Ureter (tissue), 1 donor: ENCODE measurements at regions not wholly inside any gene's neighbourhood (a gene's known extent, or its start where the extent isn't known, plus 50 kb on each side); places are given as distances from the start of the nearest gene placed in this dataset.
"Not testable (repeated sequence)": the region's sequence is repeated elsewhere in the genome, so short reads cannot be mapped to it uniquely, and the experiment has no call there.

Source experiments
- DNase-seq: peaks from one replicate; pipeline ENCODE4 v3.0.0-alpha.2; 2020; ENCODE audit warnings: low spot score
- donor health status: DM: yes; HTN: yes; CAD: no.

- no peak for DNase-seq
Measured at GRCh38 chr7:81045491-81046030, 126.7 kb upstream of the SEMA3C start.

GRCh38 chr7:81042646-81043045, 123.8 kb upstream of the SEMA3C start:
- DNase-seq = not testable (repeated sequence)

- DNase-seq = no peak
Measured at GRCh38 chr7:81040496-81040895, 121.6 kb upstream of the SEMA3C start.

- DNase-seq = no peak
Measured at GRCh38 chr7:81036871-81037270, 118.0 kb upstream of the SEMA3C start.

GRCh38 chr7:81036057-81036456, 117.2 kb upstream of the SEMA3C start:
- no peak for DNase-seq

GRCh38 chr7:81031996-81032395, 113.1 kb upstream of the SEMA3C start:
- no peak for DNase-seq

GRCh38 chr7:81031243-81031642, 112.4 kb upstream of the SEMA3C start:
- DNase-seq = no peak

GRCh38 chr7:81030472-81030871, 111.6 kb upstream of the SEMA3C start:
- no peak for DNase-seq

GRCh38 chr7:81029511-81029910, 110.7 kb upstream of the SEMA3C start:
- DNase-seq = no peak

- no peak for DNase-seq
Measured at GRCh38 chr7:81025360-81025759, 106.5 kb upstream of the SEMA3C start.

- no peak for DNase-seq
Measured at GRCh38 chr7:81014908-81015307, 96.1 kb upstream of the SEMA3C start.

- DNase-seq = no peak
Measured at GRCh38 chr7:81014266-81014665, 95.4 kb upstream of the SEMA3C start.

GRCh38 chr7:81013083-81013817, 94.4 kb upstream of the SEMA3C start:
- no peak for DNase-seq

GRCh38 chr7:81008901-81009300, 90.0 kb upstream of the SEMA3C start:
- no peak for DNase-seq

- DNase-seq = no peak
Measured at GRCh38 chr7:81007051-81007450, 88.2 kb upstream of the SEMA3C start.

GRCh38 chr7:81005254-81005653, 86.4 kb upstream of the SEMA3C start:
- DNase-seq = no peak

- no peak for DNase-seq
Measured at GRCh38 chr7:81004098-81004497, 85.2 kb upstream of the SEMA3C start.

GRCh38 chr7:81003326-81003725, 84.5 kb upstream of the SEMA3C start:
- DNase-seq = no peak

- DNase-seq = no peak
Measured at GRCh38 chr7:81002421-81002820, 83.6 kb upstream of the SEMA3C start.

GRCh38 chr7:80999771-81000170, 80.9 kb upstream of the SEMA3C start:
- DNase-seq = no peak

GRCh38 chr7:80999100-80999499, 80.2 kb upstream of the SEMA3C start:
- DNase-seq = no peak

- DNase-seq = no peak
Measured at GRCh38 chr7:80997841-80998240, 79.0 kb upstream of the SEMA3C start.

GRCh38 chr7:80996236-80996635, 77.4 kb upstream of the SEMA3C start:
- DNase-seq = not testable (repeated sequence)

- no peak for DNase-seq
Measured at GRCh38 chr7:80991654-80992053, 72.8 kb upstream of the SEMA3C start.
